ENCODE measurements at regions not wholly inside any gene's neighbourhood (a gene's known extent, or its start where the extent isn't known, plus 50 kb on each side); places are given as distances from the start of the nearest gene placed in this dataset.

DNA sequence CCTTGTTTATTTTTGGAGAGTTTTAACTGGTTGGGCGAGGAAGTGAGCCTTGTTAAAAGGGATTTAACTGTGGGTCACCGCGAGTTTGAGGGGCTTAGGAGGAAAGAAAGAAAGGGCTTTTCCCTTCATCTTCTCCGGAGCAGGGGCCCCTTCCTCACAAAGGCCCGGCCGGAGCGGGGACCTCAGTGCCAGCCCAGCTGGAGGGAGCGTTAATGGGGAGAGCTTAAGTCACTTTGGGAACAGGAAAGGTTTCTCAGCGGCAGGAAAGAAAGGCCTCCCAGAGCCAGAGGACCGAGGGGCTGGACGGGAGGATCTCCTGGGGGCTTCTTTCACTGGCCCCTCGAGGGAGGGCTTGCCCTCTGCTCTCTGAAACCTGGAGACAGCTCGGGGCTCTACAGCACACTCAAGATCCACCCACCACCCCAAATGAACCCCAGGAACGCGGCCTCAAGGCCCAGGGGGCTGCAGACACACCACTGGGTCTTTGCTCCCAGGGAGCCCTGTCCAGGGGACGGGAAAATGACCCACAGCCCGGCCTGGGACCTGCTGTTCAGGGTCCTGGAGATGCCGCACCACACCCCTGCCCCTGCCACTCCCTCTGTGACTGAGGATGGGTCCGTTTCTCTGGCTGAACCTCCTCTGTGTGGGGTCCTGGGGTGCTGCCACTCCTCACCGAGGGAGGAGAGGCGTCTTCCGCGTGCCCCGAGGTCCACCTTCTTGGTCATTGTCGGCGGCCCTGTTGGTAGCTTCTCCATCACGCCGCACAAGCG is 128.3 kb downstream of the URI1 start:
- TF ChIP-seq CTCF (IDR thresholded peaks at IDR 0.05) (no peak), POLR2A (IDR thresholded peaks at IDR 0.05) (no peak)
